ENCODE measurements at regions not wholly inside any gene's neighbourhood (a gene's known extent, or its start where the extent isn't known, plus 50 kb on each side); places are given as distances from the start of the nearest gene placed in this dataset.
"Not testable (repeated sequence)": the region's sequence is repeated elsewhere in the genome, so short reads cannot be mapped to it uniquely, and the experiment has no call there.

DNA sequence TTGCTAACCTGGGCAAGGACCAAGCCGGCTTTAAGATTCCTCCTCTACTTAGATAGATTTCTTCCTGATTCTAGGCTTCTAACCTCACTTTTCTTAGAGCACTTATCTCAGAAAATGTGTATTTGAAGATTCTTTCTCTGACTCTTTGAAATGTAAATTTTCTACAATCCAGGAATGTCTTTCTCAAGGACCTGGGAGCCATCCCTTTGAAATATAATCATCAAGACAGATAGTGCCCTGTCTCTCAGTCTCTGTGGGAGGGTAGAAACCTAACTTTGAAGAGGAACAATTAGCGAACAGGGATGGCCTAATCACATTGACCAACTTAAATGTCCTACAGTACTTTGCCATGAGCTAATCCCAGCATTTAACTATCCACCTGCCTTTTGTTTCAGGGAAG, 1646.0 kb downstream of the PCDH9 start:
- Histone ChIP-seq H3K36me3 (no peaks in the 10 kb centered on the region), H3K4me1 (no peaks in the 10 kb centered on the region), H3K27me3 (no peaks in the 10 kb centered on the region), H3K4me3 (replicated peaks in 1 of 3) (no peak overlapping the region), H3K27ac (no peak overlapping the region), H3K9me3 (no peaks in the 10 kb centered on the region)
- intact Hi-C loops (cut with DNase I): no loop called here
- TF ChIP-seq, protein P1, sequence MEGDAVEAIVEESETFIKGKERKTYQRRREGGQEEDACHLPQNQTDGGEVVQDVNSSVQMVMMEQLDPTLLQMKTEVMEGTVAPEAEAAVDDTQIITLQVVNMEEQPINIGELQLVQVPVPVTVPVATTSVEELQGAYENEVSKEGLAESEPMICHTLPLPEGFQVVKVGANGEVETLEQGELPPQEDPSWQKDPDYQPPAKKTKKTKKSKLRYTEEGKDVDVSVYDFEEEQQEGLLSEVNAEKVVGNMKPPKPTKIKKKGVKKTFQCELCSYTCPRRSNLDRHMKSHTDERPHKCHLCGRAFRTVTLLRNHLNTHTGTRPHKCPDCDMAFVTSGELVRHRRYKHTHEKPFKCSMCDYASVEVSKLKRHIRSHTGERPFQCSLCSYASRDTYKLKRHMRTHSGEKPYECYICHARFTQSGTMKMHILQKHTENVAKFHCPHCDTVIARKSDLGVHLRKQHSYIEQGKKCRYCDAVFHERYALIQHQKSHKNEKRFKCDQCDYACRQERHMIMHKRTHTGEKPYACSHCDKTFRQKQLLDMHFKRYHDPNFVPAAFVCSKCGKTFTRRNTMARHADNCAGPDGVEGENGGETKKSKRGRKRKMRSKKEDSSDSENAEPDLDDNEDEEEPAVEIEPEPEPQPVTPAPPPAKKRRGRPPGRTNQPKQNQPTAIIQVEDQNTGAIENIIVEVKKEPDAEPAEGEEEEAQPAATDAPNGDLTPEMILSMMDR (IDR thresholded peaks at IDR 0.05): no peak
- no peak for DNase-seq
- 46 to 76% methylated on average over 2 of the region's 2 CpGs for WGBS, 2 donors

DNA sequence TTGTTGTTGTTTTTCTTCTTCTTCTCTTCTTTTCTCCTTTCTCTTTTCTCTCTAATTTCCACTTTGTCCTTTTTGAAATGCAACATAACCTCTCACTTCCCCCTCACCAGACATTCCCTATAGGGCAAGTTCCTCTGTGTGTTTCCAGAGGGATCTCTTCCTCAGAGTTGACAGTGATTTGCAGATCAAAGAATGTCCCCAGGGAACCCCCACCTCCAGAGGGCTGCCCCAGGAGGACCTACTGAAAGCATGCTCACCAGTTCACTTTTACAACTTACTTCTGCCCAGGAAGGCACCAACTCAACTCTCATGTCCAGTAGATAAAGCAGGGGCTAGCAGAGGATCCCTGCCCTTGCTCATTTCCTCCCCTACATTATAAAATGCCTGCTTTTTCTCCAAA, 1648.0 kb downstream of the PCDH9 start:
- Histone ChIP-seq H3K36me3 (no peaks in the 10 kb centered on the region), H3K27me3 (no peaks in the 10 kb centered on the region), H3K4me1 (no peaks in the 10 kb centered on the region), H3K9me3 (no peaks in the 10 kb centered on the region), H3K4me3 (replicated peaks in 1 of 3) (no peak overlapping the region), H3K27ac (no peak overlapping the region)
- intact Hi-C loops (cut with DNase I): no loop called here
- no peak for DNase-seq
- no peak for TF ChIP-seq POLR2A (IDR thresholded peaks at IDR 0.05)
- TF ChIP-seq, protein P1 (IDR thresholded peaks at IDR 0.05): no peak

DNA sequence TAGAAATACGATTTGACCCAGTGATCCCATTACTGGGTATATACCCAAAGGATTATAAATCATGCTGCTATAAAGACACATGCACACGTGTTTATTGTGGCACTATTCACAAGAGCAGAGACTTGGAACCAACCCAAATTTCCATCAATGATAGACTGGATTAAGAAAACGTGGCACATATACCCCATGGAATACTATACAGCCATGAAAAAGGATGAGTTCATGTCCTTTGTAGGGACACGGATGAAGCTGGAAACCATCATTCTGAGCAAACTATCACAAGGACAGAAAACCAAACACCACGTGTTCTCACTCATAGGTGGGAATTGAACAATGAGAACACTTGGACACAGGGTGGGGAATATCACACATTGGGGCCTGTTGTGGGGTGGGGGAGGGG, 1665.6 kb downstream of the PCDH9 start:
- intact Hi-C loops (cut with DNase I); DNase-seq: not testable (repeated sequence)
- 78 to 85% methylated on average over 5 of the region's 5 CpGs for WGBS, 2 donors

DNA sequence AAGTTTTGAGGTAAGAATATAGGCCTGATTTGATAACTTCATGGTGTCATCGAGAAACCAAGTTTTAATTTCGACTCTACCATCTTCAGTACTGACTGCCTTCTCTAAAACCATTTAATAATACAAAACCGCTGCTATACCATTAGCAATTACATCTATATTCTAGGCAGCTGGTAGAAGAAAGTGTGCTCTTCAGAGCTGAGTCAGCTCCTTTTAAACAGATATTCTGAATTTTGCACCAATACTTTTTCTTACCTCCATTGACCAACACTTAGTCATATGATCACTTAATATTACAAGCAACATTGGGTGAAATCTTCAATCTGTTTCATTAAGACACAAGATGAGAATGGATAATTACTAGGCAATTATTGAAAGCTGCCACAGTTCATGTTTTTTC, 1667.8 kb downstream of the PCDH9 start:
- no peak overlapping the region for H3K27ac ChIP-seq
- no peaks in the 10 kb centered on the region for H3K4me1 ChIP-seq
- TF ChIP-seq POLR2A (IDR thresholded peaks at IDR 0.05): no peak
- TF ChIP-seq, protein P1 (IDR thresholded peaks at IDR 0.05): no peak
- H3K9me3 ChIP-seq: no peaks in the 10 kb centered on the region
- H3K4me3 ChIP-seq (replicated peaks in 1 of 3): no peak overlapping the region
- no peaks in the 10 kb centered on the region for H3K27me3 ChIP-seq
- DNase-seq: no peak
- intact Hi-C loops (cut with DNase I): no loop called here
- no peaks in the 10 kb centered on the region for H3K36me3 ChIP-seq
- 90% methylated on average over 3 of the region's 3 CpGs for WGBS, 2 donors

More for the DNA sequence above, 1665.6 kb downstream of the PCDH9 start:
- not testable (repeated sequence) for H3K36me3 ChIP-seq; H3K9me3 ChIP-seq; H3K4me1 ChIP-seq; H3K27ac ChIP-seq; H3K4me3 ChIP-seq (replicated peaks in 1 of 3); H3K27me3 ChIP-seq

DNA sequence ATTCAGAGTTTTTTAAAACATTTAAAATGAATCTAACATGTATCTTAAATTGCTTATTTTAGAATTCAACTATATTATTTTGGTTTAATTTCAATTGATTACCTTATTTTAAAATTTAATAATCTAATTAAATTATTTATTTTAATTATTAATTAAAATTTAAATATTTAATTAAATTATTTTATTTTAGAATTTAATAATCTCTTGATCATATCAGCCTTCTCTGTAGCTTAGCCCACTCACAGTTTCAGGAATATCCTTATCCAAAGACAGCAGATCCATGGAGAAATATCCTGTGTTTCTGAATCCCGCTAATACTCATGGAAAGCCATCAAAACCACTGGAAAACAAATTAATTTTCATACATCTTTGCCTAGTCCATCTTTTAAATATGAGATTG, 1669.2 kb downstream of the PCDH9 start:
- Histone ChIP-seq H3K27me3 (no peaks in the 10 kb centered on the region), H3K9me3 (no peaks in the 10 kb centered on the region), H3K4me1 (no peaks in the 10 kb centered on the region), H3K4me3 (replicated peaks in 1 of 3) (no peak overlapping the region), H3K36me3 (no peaks in the 10 kb centered on the region), H3K27ac (no peak overlapping the region)
- no peak for DNase-seq
- intact Hi-C loops (cut with DNase I): no loop called here
- WGBS, 2 donors: 90 to 96% methylated on average over 1 of the region's 1 CpG
- TF ChIP-seq, protein P1 (IDR thresholded peaks at IDR 0.05): no peak
- no peak for TF ChIP-seq POLR2A (IDR thresholded peaks at IDR 0.05)

DNA sequence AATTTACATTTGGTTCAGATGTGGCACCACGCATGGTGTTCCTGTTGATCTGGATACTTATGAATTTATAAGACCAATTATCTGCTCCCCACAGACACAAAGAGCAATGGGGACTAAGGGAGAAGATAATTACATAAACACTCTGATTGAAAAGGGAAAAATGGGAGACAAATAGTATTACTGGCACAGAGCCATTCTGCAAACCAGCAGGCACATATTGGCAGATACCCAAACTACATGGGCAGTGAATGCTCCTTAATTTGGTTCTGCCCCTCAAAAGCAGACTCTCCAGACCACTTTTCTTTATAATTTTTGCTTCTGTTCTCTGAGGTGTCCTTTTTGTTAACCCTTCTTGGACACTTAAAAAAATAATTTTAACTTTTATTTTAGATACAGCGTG, 1674.2 kb downstream of the PCDH9 start:
- Histone ChIP-seq H3K4me3 (replicated peaks in 1 of 3) (no peak overlapping the region), H3K36me3 (no peaks in the 10 kb centered on the region), H3K4me1 (no peaks in the 10 kb centered on the region), H3K27me3 (no peaks in the 10 kb centered on the region), H3K9me3 (no peaks in the 10 kb centered on the region), H3K27ac (no peak overlapping the region)
- DNase-seq: no peak
- no peak for TF ChIP-seq POLR2A (IDR thresholded peaks at IDR 0.05)
- TF ChIP-seq, protein P1 (IDR thresholded peaks at IDR 0.05): no peak
- WGBS, 2 donors: 94 to 100% methylated on average over 2 of the region's 2 CpGs
- intact Hi-C loops (cut with DNase I): no loop called here
